ENCODE measurements at regions not wholly inside any gene's neighbourhood (a gene's known extent, or its start where the extent isn't known, plus 50 kb on each side); places are given as distances from the start of the nearest gene placed in this dataset.
"Not testable (repeated sequence)": the region's sequence is repeated elsewhere in the genome, so short reads cannot be mapped to it uniquely, and the experiment has no call there.

DNA sequence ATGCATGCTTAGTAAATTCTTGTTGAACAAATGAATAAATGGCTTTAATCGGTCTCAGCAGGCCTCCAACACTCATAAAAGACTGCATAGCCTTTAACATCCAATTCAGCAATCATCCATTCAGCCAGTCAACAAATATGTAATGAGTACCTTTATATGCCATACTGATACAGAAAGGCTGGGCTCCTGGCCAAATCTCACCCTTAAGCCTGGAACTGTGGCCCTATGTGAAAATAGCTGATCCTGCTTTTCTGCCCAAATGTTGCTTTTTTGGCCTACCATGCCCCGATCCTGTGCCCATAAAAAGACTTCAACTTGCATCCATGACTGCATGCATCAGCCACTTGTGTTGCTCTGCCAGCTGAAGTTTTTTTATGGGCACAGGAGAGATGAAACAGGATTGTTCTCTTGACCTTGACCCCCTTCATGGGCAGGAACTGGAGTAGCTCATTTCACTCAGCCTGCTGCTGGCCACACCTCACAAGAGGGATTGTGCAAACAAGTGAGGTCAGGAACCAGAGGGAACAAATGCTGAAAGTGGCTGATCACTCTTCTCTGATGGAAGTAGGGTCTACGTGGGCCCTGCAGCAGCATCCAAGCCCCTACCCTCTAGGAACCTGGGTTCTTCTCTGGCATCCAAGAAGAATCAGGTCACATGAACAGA, 75.6 kb downstream of the NPY1R start:
- no peak for DNase-seq (ENCODE audit: low read depth)
- H3K4me3 ChIP-seq (ENCODE audit: low read depth, low read length): no peak overlapping the region
- TF ChIP-seq, protein P1, sequence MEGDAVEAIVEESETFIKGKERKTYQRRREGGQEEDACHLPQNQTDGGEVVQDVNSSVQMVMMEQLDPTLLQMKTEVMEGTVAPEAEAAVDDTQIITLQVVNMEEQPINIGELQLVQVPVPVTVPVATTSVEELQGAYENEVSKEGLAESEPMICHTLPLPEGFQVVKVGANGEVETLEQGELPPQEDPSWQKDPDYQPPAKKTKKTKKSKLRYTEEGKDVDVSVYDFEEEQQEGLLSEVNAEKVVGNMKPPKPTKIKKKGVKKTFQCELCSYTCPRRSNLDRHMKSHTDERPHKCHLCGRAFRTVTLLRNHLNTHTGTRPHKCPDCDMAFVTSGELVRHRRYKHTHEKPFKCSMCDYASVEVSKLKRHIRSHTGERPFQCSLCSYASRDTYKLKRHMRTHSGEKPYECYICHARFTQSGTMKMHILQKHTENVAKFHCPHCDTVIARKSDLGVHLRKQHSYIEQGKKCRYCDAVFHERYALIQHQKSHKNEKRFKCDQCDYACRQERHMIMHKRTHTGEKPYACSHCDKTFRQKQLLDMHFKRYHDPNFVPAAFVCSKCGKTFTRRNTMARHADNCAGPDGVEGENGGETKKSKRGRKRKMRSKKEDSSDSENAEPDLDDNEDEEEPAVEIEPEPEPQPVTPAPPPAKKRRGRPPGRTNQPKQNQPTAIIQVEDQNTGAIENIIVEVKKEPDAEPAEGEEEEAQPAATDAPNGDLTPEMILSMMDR (IDR thresholded peaks at IDR 0.05; ENCODE audit: control insufficient read depth, extremely low read depth, insufficient read depth): no peak

- TF ChIP-seq, protein P1 (IDR thresholded peaks at IDR 0.05; ENCODE audit: control insufficient read depth, extremely low read depth, insufficient read depth): no peak
- DNase-seq (ENCODE audit: low read depth): peak; percentile 3
- no peak overlapping the region for H3K4me3 ChIP-seq (ENCODE audit: low read depth, low read length)
Observed at GRCh38 chr4:163251204-163251603, 81.2 kb downstream of the NPY1R start.

- no peak overlapping the region for H3K4me3 ChIP-seq (ENCODE audit: low read depth, low read length)
- no peak for DNase-seq (ENCODE audit: low read depth)
- TF ChIP-seq, protein P1 (IDR thresholded peaks at IDR 0.05; ENCODE audit: control insufficient read depth, extremely low read depth, insufficient read depth): no peak
Observed at GRCh38 chr4:163249042-163249441, 82.4 kb upstream of the NAF1 start.

GRCh38 chr4:163245044-163245728, 78.5 kb upstream of the NAF1 start:
- TF ChIP-seq, protein P1 (IDR thresholded peaks at IDR 0.05; ENCODE audit: control insufficient read depth, extremely low read depth, insufficient read depth): no peak
- H3K4me3 ChIP-seq (ENCODE audit: low read depth, low read length): no peak overlapping the region
- no peak for DNase-seq (ENCODE audit: low read depth)

- H3K4me3 ChIP-seq (ENCODE audit: low read depth, low read length): no peak overlapping the region
- TF ChIP-seq, protein P1 (IDR thresholded peaks at IDR 0.05; ENCODE audit: control insufficient read depth, extremely low read depth, insufficient read depth): no peak
- no peak for DNase-seq (ENCODE audit: low read depth)
Observed at GRCh38 chr4:163243297-163243981, 76.7 kb upstream of the NAF1 start.

DNA sequence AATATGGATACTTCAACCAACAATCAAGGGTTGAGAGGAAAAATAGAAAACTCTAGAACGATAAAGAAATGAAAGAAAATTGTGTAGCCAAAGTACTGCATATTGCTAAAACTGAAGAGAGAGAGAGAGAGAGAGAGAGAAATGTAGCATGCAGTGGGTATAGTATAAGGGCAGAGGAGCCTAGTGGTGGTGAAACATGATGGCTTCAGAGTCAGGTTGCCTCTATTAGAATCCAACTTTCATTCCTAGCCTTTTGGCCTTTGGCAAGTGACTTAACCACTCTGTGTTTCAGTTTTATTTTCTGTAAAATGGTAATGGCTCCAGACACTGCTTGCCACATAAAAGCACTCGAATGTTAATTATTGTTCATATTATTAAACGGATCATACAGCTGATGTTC, 71.2 kb upstream of the NAF1 start:
- no peak for DNase-seq (ENCODE audit: low read depth)
- no peak overlapping the region for H3K4me3 ChIP-seq (ENCODE audit: low read depth, low read length)
- TF ChIP-seq, protein P1 (IDR thresholded peaks at IDR 0.05; ENCODE audit: control insufficient read depth, extremely low read depth, insufficient read depth): no peak

- not testable (repeated sequence) for DNase-seq (ENCODE audit: low read depth)
Observed at GRCh38 chr4:163236389-163236788, 69.7 kb upstream of the NAF1 start.

More at GRCh38 chr4:163236389-163236788, 69.7 kb upstream of the NAF1 start:
- not testable (repeated sequence) for H3K4me3 ChIP-seq (ENCODE audit: low read depth, low read length)

All from LNCaP clone FGC (cell line).